Hematopoietic multipotent progenitor cell treated with erythropoietin and hydrocortisone succinate and interleukin-3 and kit ligand, for 4 days (in vitro differentiated cells): ENCODE measurements at regions not wholly inside any gene's neighbourhood (a gene's known extent, or its start where the extent isn't known, plus 50 kb on each side); places are given as distances from the start of the nearest gene placed in this dataset.
"Not testable (repeated sequence)": the region's sequence is repeated elsewhere in the genome, so short reads cannot be mapped to it uniquely, and the experiment has no call there.

ENCODE experiments used
- DNase-seq: peaks from one replicate; pipeline ENCODE4 v3.0.0-alpha.2; 2015

DNA sequence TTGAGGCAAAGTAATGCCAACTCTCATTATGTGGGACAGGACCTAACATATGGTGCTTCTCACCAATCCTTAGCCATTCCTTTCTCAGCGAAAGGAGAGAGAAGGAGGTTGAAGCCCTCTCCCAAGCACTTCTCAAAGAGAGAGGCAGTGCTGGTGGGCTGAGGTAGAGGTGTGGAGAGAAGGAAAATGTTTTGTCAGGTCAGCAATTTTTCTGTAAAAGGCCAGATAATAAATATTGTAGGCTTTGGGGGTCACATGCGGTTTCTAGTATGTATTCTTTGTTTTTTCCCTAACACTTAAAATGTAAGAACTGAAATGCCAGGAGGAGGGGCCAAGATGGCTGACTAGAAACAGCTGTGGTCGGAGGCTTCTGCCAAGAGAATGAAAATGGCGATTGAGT, 225.0 kb upstream of the NPY start:
- no peak for DNase-seq

- DNase-seq, result no peak
Measured at GRCh38 chr7:24059775-24060174, 224.2 kb upstream of the NPY start.

- DNase-seq, result no peak
Measured at GRCh38 chr7:24063721-24064120, 220.3 kb upstream of the NPY start.

DNA sequence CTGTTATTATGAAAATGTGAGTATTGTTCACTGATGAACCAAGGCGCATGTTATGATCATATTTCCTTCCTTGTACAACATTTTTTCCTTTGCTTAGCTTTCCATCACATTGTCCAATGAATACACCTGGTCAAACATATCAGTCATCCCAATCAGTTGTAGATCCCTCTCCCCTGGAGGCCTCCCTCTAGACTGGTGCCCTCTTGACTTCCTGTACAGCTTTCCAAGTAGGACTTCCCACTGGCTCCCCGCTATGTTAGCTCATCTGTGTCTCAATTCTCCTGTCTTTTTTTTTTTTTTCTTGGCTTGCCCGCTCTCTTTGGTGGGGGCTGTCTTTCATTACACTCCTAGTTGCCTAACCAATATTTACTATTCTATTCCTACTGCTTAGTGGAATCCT, 214.2 kb upstream of the NPY start:
- DNase-seq, result no peak

- DNase-seq, result no peak
Measured at GRCh38 chr7:24073651-24074420, 210.2 kb upstream of the NPY start.

GRCh38 chr7:24075426-24075810, 208.6 kb upstream of the NPY start:
- no peak for DNase-seq

DNA sequence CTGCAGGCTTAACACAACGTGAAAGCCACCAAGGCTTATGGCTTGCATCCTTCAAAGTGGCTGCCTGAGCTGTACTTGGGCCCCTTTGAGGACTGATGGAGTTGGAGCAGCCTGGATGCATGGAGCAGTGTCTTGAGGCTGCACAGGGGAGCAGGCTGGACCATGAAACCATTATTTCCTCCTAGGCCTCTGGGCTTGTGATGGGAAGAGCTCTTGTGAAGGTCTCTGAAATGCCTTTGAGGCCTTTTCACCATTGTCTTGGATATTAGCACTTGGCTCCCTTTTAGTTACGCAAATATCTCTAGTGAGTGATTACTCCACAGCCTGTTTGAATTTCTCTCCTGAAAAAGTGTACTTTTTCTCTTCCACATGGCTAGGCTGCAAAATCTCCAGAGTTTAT, 201.2 kb upstream of the NPY start:
- DNase-seq, result no peak

GRCh38 chr7:24102988-24103387, 181.0 kb upstream of the NPY start:
- DNase-seq, result no peak

- DNase-seq, result no peak
Measured at GRCh38 chr7:24108906-24109376, 175.0 kb upstream of the NPY start.

DNA sequence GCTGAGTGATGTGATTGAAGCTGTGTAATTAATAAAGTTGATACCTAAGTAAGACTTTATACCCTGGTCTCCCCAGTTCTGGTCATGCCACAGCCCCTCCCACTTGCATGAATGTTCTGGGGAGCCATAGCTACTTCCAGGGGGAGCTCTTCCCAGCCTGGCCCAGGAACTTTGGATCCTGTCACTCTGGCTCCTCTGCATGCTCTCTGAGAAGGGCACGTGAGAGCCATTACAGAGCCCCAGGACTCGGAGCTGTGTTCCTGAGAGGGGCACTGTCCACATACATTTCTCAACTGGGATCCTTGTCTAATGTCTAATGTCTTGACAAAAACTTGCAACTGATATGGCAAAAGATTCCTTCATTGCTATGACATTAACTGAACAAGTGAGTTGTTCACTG, 173.9 kb upstream of the NPY start:
- no peak for DNase-seq

GRCh38 chr7:24113506-24113905, 170.5 kb upstream of the NPY start:
- DNase-seq, result no peak

- no peak for DNase-seq
Measured at GRCh38 chr7:24115661-24116060, 168.3 kb upstream of the NPY start.

DNA sequence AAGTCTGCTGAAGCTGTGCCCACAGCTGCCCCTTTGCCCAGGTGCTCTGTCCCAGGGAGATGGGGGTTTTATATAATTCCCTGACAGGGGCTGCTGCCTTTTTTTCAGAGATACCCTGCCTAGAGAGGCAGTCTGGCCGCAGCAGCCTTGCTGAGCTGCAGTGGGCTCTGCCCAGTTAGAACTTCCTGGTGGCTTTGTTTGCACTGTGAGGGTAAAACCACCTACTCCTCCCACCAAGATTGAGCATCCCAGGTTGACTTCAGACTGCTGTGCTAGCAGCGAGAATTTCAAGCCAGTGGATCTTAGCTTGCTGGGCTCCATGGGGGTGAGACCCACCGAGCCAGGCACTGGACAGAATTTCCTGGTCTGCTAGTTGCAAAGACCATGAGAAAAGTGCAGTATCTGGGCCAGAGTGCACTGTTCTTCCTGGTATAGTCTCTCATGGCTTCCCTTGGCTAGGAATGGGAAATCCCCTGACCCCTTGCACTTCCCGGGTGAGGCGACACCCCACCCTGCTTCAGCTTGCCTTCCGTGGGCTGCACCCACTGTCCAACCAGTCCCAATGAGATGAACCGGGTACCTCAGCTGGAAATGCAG, 166.0 kb upstream of the NPY start:
- not testable (repeated sequence) for DNase-seq

- DNase-seq, result no peak
Measured at GRCh38 chr7:24119852-24120251, 164.1 kb upstream of the NPY start.

DNA sequence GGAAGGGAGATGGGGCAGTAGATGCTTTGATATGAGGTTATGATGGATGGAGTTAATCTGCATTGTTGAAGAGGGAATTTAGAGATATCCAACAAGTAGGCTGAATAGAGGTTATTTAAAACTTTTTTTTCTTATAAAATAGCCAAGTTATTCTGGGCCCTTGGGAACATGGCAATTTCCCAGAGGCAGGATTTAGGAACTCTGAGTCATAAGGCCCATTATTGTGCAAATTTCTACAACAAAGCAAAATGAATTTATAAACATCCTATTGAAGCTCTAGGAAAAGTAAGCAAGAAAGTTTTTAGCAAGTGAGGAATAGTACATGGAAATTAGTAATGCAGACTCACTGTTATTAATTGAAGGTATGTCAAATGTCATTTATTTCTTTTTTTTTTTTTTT, 160.9 kb upstream of the NPY start:
- DNase-seq, result no peak

- no peak for DNase-seq
Measured at GRCh38 chr7:24125765-24126164, 158.2 kb upstream of the NPY start.

- no peak for DNase-seq
Measured at GRCh38 chr7:24127930-24128329, 156.1 kb upstream of the NPY start.

- DNase-seq, result no peak
Measured at GRCh38 chr7:24129597-24129996, 154.4 kb upstream of the NPY start.

DNA sequence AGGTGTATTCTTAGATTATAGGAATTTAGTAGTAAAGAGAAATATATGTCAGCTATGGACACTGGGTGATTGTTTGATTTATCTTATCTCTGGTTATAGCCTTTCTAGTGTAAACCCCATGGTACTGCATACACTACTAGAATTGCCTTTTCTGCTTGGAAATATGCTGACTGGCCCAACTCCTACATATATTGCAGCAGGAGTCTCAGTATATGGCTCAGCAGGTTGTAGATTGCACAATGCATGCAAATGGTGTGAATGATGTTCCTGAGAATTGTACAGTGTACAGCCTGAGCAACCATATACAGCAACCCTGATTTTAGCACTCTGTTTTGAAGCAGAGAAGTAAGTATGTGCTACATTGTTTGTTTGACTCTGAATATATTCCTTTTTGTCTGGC, 153.4 kb upstream of the NPY start:
- DNase-seq, result no peak

GRCh38 chr7:24133691-24134090, 150.3 kb upstream of the NPY start:
- peak; percentile 11 for DNase-seq

- DNase-seq, result no peak
Measured at GRCh38 chr7:24134535-24134934, 149.5 kb upstream of the NPY start.

DNA sequence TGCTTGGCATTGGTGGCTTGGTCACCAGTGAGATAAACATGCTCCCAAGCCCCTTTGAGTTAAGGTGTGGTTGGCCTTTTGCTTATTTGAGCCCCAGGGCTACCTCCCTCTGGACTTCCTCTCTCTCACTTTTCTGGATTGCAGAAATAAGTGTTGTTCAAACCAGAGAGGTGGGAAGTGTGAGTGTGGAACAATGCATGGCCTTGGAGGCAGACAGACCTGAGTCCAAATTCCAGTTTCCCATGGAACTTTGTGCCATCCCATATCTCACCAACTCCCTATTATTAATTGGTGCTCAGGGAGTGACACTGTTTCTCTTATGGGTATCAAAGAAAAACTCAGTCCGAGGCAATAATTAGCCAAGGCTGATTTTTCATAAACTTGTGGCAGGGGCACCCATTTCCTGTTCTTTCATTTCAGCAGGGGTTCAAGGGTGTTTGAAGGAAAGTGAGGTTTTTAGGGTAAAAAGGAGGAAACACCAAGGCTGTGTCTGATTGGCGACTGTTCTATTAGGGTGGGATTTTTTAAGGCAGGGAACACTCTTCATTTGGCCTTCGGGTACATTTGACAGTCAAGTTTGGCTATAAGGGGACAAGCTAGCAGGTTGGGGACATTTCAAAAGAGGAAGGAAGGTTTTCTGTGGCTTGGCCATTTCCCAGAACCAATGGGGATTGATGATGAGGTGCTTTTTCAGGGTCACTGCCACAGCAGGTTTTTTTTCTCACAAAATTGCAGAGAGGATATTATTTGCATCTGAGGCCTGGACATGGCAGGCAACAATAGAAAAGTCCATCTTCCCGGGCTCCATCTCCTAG, 148.8 kb upstream of the NPY start:
- DNase-seq, result peak; percentile 28

DNA sequence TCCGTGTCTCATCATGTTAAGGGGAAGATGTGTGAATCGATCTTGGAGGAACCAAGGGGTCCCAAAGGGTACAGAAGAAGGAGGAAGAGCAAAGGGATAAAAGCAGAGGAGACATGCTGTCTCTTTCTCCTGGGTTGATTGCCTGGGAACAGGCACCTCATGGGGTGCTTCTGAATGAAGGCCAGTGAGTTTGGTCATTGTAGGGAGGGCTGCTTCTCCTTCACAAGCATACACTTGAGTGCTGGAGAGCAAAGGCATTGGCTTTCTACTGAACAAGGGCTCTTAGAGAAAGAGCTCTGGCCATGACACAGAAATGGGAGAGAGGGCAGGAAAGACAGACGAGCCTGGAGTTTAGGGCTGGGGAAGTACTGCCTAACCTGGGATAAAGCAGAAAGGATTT, 146.7 kb upstream of the NPY start:
- no peak for DNase-seq

DNA sequence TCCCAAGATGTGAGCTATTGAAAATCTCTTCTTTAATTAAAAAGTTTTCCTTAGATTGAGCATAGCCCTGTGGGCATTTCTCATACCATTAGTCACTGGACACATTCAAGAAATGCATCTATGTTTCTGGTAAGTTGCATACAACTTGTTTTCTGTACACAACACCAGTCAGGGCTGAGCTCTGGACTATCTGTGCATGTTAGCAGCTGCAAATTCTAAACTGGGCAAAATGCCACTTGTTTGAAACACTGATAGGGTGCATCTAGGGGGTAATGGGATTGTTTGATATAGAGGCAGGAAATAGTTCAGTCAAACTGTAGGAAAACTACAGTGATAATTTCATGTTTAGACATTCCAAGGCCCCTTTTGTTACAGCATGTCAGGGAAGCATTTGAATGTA, 145.6 kb upstream of the NPY start:
- no peak for DNase-seq
